HG02763 (cell line): ENCODE measurements at regions not wholly inside any gene's neighbourhood (a gene's known extent, or its start where the extent isn't known, plus 50 kb on each side); places are given as distances from the start of the nearest gene placed in this dataset.

Experiments used
- ATAC-seq: cut with Tn5 transposase; IDR thresholded peaks from one replicate; pipeline ENCODE4 v1.9.1; 2021; ENCODE audit warnings: mild to moderate bottlenecking, moderate library complexity; ENCODE audit not compliant: unreplicated experiment

GRCh38 chr6:43923376-43924221, 153.6 kb downstream of the VEGFA start:
- no peak for ATAC-seq

DNA sequence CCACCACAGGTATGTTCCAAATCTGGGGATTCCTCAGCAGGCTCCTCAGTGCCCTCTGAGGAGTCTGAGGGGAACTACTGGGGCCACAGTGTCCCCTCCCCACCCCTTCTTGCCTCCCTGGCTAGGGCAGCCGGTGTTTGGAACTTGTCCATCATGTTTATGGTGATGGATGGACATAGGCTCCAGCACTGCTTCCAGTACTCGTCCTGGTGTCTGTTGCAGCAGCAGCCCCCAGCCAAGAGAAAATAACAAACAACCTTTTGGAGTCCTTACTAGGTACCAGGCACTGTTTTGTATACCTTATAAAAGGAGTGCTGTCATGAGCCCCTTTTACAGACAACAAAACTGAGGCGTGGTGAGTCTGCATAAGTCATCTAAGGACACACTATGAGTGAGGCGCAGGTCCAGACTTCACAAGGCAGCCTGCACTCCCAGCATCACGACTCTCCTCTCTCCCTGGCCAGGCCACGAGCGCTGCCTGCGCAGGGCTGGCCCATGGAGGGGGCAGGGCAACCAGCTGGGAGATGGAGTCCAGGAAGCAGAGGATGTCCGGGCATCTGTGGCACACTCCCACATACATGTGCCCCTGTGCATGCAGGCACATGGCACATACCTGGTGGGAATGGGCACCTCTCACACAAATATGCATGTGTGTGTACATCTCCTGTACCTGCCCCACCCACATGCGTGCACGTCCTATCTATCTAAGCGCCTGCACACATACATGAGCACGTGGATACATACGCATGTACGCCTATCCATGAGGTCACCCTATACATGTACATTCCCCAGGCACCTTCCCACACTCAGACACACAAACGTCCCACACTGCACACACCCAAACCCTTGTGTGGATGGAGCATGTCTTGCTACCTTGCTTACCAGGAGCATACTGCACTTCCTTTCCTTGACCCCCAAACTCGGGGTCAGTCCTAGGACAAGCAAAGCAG, 152.7 kb downstream of the VEGFA start:
- ATAC-seq = no peak

GRCh38 chr6:43921548-43922425, 151.8 kb downstream of the VEGFA start:
- ATAC-seq = no peak

- ATAC-seq = no peak
Measured at GRCh38 chr6:43921039-43921438, 151.0 kb downstream of the VEGFA start.

DNA sequence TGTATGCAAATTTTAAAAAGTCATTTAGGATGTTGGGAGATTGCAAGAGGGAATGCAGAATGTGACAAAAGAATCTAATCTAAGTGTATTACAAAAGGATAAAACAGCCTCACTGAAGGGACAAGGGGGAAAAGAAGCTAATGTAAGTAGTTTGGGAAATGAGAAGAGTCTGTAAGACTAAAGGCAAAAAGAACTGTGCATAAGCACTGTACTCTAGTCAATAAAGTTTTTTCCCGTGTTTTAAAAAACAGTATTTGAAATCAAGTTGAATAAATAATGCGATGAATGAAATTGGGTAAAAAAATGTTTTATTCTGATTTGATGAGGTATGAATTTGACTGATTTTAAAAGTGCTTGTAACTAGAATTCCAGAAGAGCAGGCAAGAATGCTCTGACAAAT, 149.8 kb downstream of the VEGFA start:
- ATAC-seq = no peak

GRCh38 chr6:43917878-43918382, 147.9 kb downstream of the VEGFA start:
- ATAC-seq = no peak

DNA sequence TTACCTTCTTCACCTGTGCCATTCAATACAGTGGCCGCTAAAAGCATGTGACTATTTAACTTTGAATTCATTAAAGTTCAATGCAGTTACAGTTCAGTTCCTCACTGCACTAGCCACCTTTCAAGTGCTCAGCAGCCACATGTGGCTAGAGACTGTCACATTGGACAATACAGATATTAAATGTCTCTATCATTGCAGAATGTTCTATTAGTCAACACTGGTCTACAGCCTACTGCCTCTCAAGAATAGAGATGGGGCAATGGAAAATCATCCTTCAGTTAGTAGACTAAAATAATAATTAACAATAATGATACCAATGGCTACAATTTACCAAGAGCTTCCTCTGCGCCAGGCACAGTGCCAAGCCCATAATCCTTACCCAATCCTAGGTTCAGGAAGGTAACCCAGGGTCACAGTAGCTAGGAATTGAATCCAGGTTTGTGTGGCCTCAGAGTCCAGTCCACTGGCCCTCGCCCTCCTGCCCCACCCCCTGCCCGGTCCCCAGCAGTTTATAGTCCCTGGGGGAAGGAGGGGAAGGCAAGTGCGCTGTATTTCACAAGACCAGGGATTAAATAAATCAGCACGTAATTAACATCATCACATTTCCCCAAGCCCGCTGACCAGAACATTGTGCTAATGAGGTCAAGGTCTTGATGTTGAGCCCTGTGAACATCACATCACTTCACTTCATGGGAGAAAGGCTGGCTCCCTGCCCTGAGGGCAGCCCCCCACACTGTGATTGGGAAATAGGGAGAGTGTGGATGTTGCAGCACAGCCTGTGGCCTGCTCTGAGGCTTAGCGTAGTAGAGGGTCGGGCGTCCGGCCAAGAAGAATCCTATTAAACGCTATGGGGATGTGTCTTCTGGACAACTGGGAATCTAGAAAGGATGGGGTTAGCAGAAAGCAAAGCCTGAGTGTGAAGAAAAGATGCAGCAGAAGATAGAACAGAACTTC, 147.2 kb downstream of the VEGFA start:
- no peak for ATAC-seq

GRCh38 chr6:43915986-43916923, 146.2 kb downstream of the VEGFA start:
- no peak for ATAC-seq

- ATAC-seq = no peak
Measured at GRCh38 chr6:43915208-43915869, 145.3 kb downstream of the VEGFA start.

GRCh38 chr6:43914272-43915147, 144.5 kb downstream of the VEGFA start:
- ATAC-seq = no peak

GRCh38 chr6:43913375-43914271, 143.6 kb downstream of the VEGFA start:
- no peak for ATAC-seq

DNA sequence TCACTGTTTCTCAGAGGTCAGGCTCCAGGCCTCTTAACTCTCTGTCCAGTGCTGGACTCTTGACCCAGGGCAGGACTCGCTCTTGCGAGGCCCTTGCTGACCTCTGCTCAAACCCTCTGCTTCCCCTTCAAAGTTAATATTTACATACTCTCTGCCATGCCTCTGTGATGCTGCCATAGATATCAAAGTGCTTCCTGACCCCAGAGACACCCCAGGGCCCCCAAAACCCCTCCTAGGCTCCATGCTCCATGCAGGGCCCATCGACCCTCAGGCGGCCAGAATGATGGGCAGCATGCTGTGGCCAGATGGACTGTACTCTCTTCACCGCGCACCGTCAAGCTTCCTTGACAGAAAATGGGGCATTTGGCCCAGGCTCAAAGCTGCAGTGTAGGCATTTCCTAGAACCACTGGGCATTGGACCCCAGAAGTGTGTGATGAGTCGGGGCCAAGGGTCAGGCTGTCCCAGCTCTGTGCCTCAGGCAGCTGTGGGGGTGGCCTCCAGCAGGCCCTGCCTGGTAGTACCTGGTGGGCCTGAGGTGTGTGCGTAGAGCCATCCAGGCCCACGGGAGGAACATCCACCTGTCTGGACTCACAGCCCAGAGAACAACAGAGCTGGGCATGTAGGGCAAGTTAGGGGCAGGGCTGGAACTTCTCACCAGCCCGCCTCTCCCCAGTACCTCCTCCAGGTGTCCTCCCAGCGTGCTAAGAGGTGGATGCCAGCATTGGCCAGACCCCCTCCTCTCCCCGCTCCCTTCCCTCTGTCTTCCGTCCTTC, 142.8 kb downstream of the VEGFA start:
- ATAC-seq = no peak

DNA sequence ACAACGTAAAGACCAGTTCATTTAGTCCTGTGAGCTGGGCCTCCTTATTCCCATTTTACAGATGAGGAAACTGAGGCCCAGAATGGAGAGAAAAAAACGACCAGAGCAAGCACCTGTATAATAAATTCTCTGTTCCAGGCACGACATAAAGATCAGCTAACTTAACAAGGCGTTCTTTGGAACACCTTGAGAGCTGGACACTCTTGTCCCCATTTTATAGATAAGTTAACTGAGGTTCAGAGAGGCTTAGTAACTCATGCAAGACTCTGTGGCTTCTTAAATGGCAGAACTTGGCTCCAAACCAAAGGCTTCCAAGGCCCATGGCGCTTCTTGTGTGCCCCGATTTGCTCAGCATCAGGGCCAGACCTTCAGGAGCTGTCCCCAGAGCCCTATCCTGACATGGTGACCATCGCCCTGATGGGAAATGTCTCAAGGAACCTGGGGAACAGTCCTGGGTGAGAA, 142.1 kb downstream of the VEGFA start:
- ATAC-seq = no peak

- ATAC-seq = no peak
Measured at GRCh38 chr6:43911354-43912115, 141.5 kb downstream of the VEGFA start.
